ENCODE measurements at regions not wholly inside any gene's neighbourhood (a gene's known extent, or its start where the extent isn't known, plus 50 kb on each side); places are given as distances from the start of the nearest gene placed in this dataset.

- WGBS (ENCODE audit: extremely low coverage, insufficient coverage, insufficient read length): no CpG with 5 or more reads among the region's 3 CpGs
- no peaks in the 10 kb centered on the region for H3K79me2 ChIP-seq (ENCODE audit: control insufficient read depth, insufficient read depth, low read length, poor library complexity)
- H2AFZ ChIP-seq (ENCODE audit: insufficient read depth, low read length, poor library complexity): no peak overlapping the region
- peaks cover 1% of the 10 kb centered on the region for H3K9me3 ChIP-seq (ENCODE audit: insufficient read depth, low read depth, low read length)
- H3K4ac ChIP-seq (ENCODE audit: low read depth, low read length): no peak overlapping the region
- H2BK120ac ChIP-seq (ENCODE audit: insufficient read depth, low read length, poor library complexity): no peak overlapping the region
- no peak overlapping the region for H3K14ac ChIP-seq (ENCODE audit: low read length)
- H3K18ac ChIP-seq (ENCODE audit: low read length): no peak overlapping the region
- no peak overlapping the region for H3K23ac ChIP-seq (ENCODE audit: low read length)
- no peak for DNase-seq
- H3K36me3 ChIP-seq (ENCODE audit: control insufficient read depth in 1 of 2, insufficient read depth in 2 of 2, low read length in 2 of 2): no peaks in the 10 kb centered on the region
- no peak overlapping the region for H4K91ac ChIP-seq (ENCODE audit: low read depth, low read length)
- no peak overlapping the region for H2AK5ac ChIP-seq (ENCODE audit: low read length)
- H3K79me1 ChIP-seq (ENCODE audit: low read length): no peaks in the 10 kb centered on the region
- H3K9ac ChIP-seq (ENCODE audit: low read length): no peak overlapping the region
- H4K12ac ChIP-seq (ENCODE audit: low read depth, low read length): no peak overlapping the region
- H3K4me1 ChIP-seq (ENCODE audit: control insufficient read depth in 1 of 2, insufficient read depth in 2 of 2, low read length in 2 of 2): peaks cover 2 to 6% of the 10 kb centered on the region in 2 experiments
- no peak overlapping the region for H2BK12ac ChIP-seq (ENCODE audit: low read length)
- H3K27ac ChIP-seq (ENCODE audit: low read depth, low read length): no peak overlapping the region
- H3K27me3 ChIP-seq (ENCODE audit: insufficient read depth, low read length): no peaks in the 10 kb centered on the region
- H4K8ac ChIP-seq (ENCODE audit: low read depth, low read length): no peak overlapping the region
- H3K4me2 ChIP-seq (ENCODE audit: low read length): no peak overlapping the region
- H3K4me3 ChIP-seq (ENCODE audit: low read depth, low read length): no peak overlapping the region
- H2BK5ac ChIP-seq (ENCODE audit: low read depth, low read length, poor library complexity): no peak overlapping the region
Measured at GRCh38 chr2:217609952-217610351, 392.8 kb downstream of the TNS1 start.

- H3K4ac ChIP-seq (ENCODE audit: low read depth, low read length): no peak overlapping the region
- no peak overlapping the region for H2AFZ ChIP-seq (ENCODE audit: insufficient read depth, low read length, poor library complexity)
- H3K4me1 ChIP-seq (ENCODE audit: control insufficient read depth in 1 of 2, insufficient read depth in 2 of 2, low read length in 2 of 2): peaks cover 2 to 15% of the 10 kb centered on the region in 2 experiments
- no peak for DNase-seq
- no peaks in the 10 kb centered on the region for H3K9me3 ChIP-seq (ENCODE audit: insufficient read depth, low read depth, low read length)
- H4K8ac ChIP-seq (ENCODE audit: low read depth, low read length): no peak overlapping the region
- H4K91ac ChIP-seq (ENCODE audit: low read depth, low read length): no peak overlapping the region
- H2AK5ac ChIP-seq (ENCODE audit: low read length): no peak overlapping the region
- H3K23ac ChIP-seq (ENCODE audit: low read length): no peak overlapping the region
- peak overlapping the region; percentile 8 for H2BK12ac ChIP-seq (ENCODE audit: low read length)
- H3K9ac ChIP-seq (ENCODE audit: low read length): no peak overlapping the region
- H3K4me3 ChIP-seq (ENCODE audit: low read depth, low read length): no peak overlapping the region
- H2BK5ac ChIP-seq (ENCODE audit: low read depth, low read length, poor library complexity): no peak overlapping the region
- H4K12ac ChIP-seq (ENCODE audit: low read depth, low read length): no peak overlapping the region
- H3K14ac ChIP-seq (ENCODE audit: low read length): no peak overlapping the region
- no CpG with 5 or more reads among the region's 1 CpG for WGBS (ENCODE audit: extremely low coverage, insufficient coverage, insufficient read length)
- no peaks in the 10 kb centered on the region for H3K36me3 ChIP-seq (ENCODE audit: control insufficient read depth in 1 of 2, insufficient read depth in 2 of 2, low read length in 2 of 2)
- H3K79me2 ChIP-seq (ENCODE audit: control insufficient read depth, insufficient read depth, low read length, poor library complexity): no peaks in the 10 kb centered on the region
- H3K79me1 ChIP-seq (ENCODE audit: low read length): no peaks in the 10 kb centered on the region
- no peak overlapping the region for H3K27ac ChIP-seq (ENCODE audit: low read depth, low read length)
- no peak overlapping the region for H3K18ac ChIP-seq (ENCODE audit: low read length)
- H2BK120ac ChIP-seq (ENCODE audit: insufficient read depth, low read length, poor library complexity): no peak overlapping the region
- no peak overlapping the region for H3K4me2 ChIP-seq (ENCODE audit: low read length)
- no peaks in the 10 kb centered on the region for H3K27me3 ChIP-seq (ENCODE audit: insufficient read depth, low read length)
Measured at GRCh38 chr2:217606296-217606695, 396.5 kb downstream of the TNS1 start.

- no peaks in the 10 kb centered on the region for H3K36me3 ChIP-seq (ENCODE audit: control insufficient read depth in 1 of 2, insufficient read depth in 2 of 2, low read length in 2 of 2)
- H4K8ac ChIP-seq (ENCODE audit: low read depth, low read length): no peak overlapping the region
- H3K4me2 ChIP-seq (ENCODE audit: low read length): no peak overlapping the region
- no peak overlapping the region for H3K14ac ChIP-seq (ENCODE audit: low read length)
- H4K91ac ChIP-seq (ENCODE audit: low read depth, low read length): no peak overlapping the region
- no peak overlapping the region for H3K4ac ChIP-seq (ENCODE audit: low read depth, low read length)
- no CpG with 5 or more reads among the region's 9 CpGs for WGBS (ENCODE audit: extremely low coverage, insufficient coverage, insufficient read length)
- no peaks in the 10 kb centered on the region for H3K79me2 ChIP-seq (ENCODE audit: control insufficient read depth, insufficient read depth, low read length, poor library complexity)
- H3K4me1 ChIP-seq (ENCODE audit: control insufficient read depth in 1 of 2, insufficient read depth in 2 of 2, low read length in 2 of 2): peaks cover 0 to 13% of the 10 kb centered on the region in 2 experiments
- no peak overlapping the region for H4K12ac ChIP-seq (ENCODE audit: low read depth, low read length)
- H2AFZ ChIP-seq (ENCODE audit: insufficient read depth, low read length, poor library complexity): no peak overlapping the region
- no peak overlapping the region for H2BK120ac ChIP-seq (ENCODE audit: insufficient read depth, low read length, poor library complexity)
- H3K9ac ChIP-seq (ENCODE audit: low read length): no peak overlapping the region
- H3K4me3 ChIP-seq (ENCODE audit: low read depth, low read length): no peak overlapping the region
- no peaks in the 10 kb centered on the region for H3K9me3 ChIP-seq (ENCODE audit: insufficient read depth, low read depth, low read length)
- no peak overlapping the region for H3K23ac ChIP-seq (ENCODE audit: low read length)
- no peak overlapping the region for H2BK5ac ChIP-seq (ENCODE audit: low read depth, low read length, poor library complexity)
- no peaks in the 10 kb centered on the region for H3K27me3 ChIP-seq (ENCODE audit: insufficient read depth, low read length)
- no peak overlapping the region for H3K18ac ChIP-seq (ENCODE audit: low read length)
- H2AK5ac ChIP-seq (ENCODE audit: low read length): no peak overlapping the region
- no peak overlapping the region for H2BK12ac ChIP-seq (ENCODE audit: low read length)
- H3K79me1 ChIP-seq (ENCODE audit: low read length): no peaks in the 10 kb centered on the region
- no peak for DNase-seq
- H3K27ac ChIP-seq (ENCODE audit: low read depth, low read length): no peak overlapping the region
Measured at GRCh38 chr2:217604527-217605194, 398.1 kb downstream of the TNS1 start.

GRCh38 chr2:217601601-217602000, 401.2 kb downstream of the TNS1 start:
- Histone ChIP-seq H3K4me2 (ENCODE audit: low read length) (no peak overlapping the region), H3K4me1 (ENCODE audit: control insufficient read depth in 1 of 2, insufficient read depth in 2 of 2, low read length in 2 of 2) (peaks cover 0 to 13% of the 10 kb centered on the region in 2 experiments), H3K18ac (ENCODE audit: low read length) (no peak overlapping the region), H4K8ac (ENCODE audit: low read depth, low read length) (no peak overlapping the region), H3K79me2 (ENCODE audit: control insufficient read depth, insufficient read depth, low read length, poor library complexity) (no peaks in the 10 kb centered on the region), H2BK5ac (ENCODE audit: low read depth, low read length, poor library complexity) (no peak overlapping the region), H3K23ac (ENCODE audit: low read length) (no peak overlapping the region), H2BK120ac (ENCODE audit: insufficient read depth, low read length, poor library complexity) (no peak overlapping the region), H2BK12ac (ENCODE audit: low read length) (no peak overlapping the region), H3K9ac (ENCODE audit: low read length) (no peak overlapping the region), H2AK5ac (ENCODE audit: low read length) (no peak overlapping the region), H3K9me3 (ENCODE audit: insufficient read depth, low read depth, low read length) (peaks cover 5% of the 10 kb centered on the region), H3K27ac (ENCODE audit: low read depth, low read length) (no peak overlapping the region), H3K36me3 (ENCODE audit: control insufficient read depth in 1 of 2, insufficient read depth in 2 of 2, low read length in 2 of 2) (no peaks in the 10 kb centered on the region), H3K27me3 (ENCODE audit: insufficient read depth, low read length) (no peaks in the 10 kb centered on the region), H3K4me3 (ENCODE audit: low read depth, low read length) (no peak overlapping the region), H4K91ac (ENCODE audit: low read depth, low read length) (no peak overlapping the region), H4K12ac (ENCODE audit: low read depth, low read length) (no peak overlapping the region), H2AFZ (ENCODE audit: insufficient read depth, low read length, poor library complexity) (no peak overlapping the region), H3K79me1 (ENCODE audit: low read length) (no peaks in the 10 kb centered on the region), H3K4ac (ENCODE audit: low read depth, low read length) (no peak overlapping the region), H3K14ac (ENCODE audit: low read length) (no peak overlapping the region)
- WGBS (ENCODE audit: extremely low coverage, insufficient coverage, insufficient read length): no CpG with 5 or more reads among the region's 2 CpGs
- DNase-seq: no peak
